DMS53 treated with DMSO at 0.1 percent for 48 hours (cell line): ENCODE measurements at regions not wholly inside any gene's neighbourhood (a gene's known extent, or its start where the extent isn't known, plus 50 kb on each side); places are given as distances from the start of the nearest gene placed in this dataset.

ENCODE experiments used
- DNase-seq: peaks from one replicate; lab custom pipeline; 2025; ENCODE audit not compliant: unreplicated experiment; lab: John Stamatoyannopoulos, UW

DNA sequence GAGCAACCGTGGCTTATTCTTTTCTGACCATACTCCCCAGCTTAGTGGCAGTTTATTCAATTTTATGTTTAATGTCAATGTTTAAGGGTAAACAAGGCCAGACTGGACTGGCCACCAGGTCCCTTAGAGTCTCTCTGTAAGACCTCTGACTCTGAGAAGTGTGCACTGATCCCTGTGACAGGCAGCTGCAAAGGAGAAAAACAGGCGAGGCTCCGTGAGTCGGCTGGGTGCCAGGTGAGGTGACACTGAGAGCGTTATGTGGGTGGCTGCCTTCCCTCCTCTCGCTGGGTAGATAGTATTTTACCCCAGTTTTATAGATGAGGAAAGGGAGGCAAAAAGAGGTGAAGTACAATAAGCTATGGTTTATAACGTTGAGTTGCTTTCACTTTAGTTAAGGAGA lies 139.4 kb upstream of the HDAC4 start:
- DNase-seq = no peak

DNA sequence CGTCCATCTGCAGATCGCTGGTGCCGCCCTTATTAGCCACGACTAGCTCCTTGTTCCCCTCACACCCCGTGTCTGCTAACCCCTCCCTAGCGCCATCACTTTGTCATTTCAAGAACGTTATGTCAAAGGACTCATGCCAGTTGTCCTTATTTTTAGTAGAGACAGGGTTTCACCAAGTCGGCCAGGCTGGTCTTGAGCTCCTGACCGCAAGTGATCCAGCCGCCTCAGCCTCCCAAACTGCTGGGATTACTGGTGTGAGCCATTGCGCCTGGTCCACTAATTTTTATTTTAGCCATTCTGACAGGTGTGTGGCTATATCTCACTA lies 138.9 kb upstream of the HDAC4 start:
- DNase-seq = no peak

DNA sequence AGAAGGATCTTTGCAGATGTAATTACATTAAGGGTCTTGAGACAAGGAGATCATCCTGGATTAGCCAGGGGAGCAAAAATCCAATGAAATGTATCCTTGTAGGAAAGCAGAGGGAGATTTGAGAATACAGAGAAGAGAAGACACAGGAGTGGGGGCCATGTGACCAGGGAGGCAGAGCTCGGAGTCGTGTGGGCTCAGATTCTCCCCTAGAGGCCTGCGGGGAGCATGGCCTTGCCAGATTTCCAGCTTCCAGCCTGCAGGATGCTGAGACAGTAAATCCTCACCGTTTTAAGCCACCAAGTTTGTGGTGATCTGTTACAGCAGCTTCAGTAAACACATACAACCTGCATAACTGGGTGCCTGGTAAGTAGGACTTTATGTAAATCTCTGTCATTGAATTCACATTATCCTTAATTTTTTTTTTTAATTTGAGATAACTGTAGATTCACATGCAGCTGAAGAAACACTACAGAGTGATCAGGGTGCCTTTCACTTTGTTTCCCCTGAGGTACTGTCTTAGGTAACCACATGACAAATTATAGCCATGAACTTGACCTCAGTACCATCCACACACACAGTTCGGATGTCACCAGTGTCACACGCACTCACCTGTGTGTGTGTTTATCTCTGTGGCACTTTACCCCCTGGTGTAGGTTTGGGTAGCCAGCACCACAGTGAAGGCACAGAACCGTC lies 138.4 kb upstream of the HDAC4 start:
- DNase-seq = no peak

DNA sequence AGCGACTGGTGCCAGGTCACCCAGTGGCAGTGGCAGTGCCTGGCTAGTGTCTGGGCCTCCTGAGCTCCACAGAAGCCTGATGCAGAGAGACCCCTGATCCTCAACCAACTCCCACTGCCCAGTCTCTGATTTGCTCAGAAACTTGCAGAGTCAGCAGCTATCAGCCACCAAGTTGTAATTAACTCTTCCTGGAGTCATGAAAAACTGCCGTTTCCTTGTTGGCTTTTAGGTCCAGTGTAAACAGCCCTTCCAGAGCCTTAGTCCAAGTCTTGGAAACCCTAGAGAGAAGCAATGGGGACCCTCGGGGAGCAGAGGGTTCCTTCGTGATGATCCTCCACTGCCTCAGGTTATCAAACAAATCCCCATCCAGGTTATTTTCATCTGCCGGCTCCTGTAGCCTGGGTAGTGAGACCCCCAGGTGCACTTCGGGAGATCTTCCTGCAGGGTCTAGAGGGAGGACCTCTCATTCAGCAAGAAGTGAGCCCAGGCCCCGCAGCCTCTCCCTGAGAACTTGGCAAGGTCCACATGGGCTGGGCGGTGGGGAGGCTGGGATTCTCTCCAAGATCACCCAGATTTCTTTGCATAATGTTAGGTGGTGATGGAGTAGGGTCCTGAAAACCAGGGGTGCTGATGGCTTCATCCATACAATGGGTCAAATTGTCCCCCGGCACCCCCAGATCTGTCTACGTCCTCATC lies 137.7 kb upstream of the HDAC4 start:
- DNase-seq = no peak

DNA sequence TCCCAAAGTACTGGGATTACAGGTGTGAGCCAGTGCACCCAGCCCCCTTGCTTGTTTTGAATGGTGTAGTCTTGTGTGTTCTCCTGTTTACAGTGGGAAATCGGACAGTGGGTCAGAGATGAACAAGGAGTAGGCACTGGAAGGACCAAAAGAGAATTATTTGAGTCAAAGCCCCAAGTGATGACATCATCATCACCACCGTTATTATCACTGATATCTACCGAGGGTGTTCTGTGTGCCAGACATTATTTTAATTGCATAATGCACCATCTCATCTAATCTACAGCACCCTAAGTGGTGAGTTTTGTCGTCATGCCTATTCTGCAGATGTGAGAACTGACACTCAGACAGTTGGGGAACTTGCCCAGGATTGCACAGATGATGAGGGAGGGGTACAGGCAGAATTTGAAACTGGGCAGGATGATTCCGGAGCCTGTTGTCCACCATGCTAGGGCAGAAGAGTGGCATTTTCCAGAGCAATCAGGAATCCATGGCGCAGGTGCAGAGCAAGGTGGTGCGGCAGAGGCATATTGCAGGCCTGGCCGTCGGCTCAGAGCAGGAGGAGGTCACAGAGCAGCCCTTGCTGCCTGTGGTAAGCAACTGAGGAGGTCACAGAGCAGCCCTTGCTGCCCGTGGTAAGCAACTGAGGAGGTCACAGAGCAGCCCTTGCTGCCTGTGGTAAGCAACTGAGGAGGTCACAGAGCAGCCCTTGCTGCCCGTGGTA lies 137.0 kb upstream of the HDAC4 start:
- no peak for DNase-seq

DNA sequence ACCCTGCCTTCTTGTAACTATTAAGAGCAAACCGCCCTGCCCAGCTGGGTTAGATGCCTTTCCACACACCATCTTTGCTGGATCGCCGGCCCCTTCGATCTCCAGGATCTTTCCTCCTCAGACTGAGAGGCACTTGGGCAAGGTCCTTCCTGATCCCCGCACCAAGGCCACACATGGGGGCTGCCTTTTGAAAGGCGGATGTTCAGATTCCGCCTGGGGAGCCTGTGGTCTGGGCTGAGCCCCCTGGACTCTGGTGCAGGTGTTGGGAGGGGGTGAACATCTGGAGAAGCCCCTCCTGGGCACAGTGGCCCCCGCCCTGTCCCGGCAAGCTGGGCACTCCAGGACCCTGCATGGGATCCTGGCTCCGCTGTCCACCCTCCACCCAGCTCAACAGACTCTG lies 135.4 kb upstream of the HDAC4 start:
- no peak for DNase-seq

DNA sequence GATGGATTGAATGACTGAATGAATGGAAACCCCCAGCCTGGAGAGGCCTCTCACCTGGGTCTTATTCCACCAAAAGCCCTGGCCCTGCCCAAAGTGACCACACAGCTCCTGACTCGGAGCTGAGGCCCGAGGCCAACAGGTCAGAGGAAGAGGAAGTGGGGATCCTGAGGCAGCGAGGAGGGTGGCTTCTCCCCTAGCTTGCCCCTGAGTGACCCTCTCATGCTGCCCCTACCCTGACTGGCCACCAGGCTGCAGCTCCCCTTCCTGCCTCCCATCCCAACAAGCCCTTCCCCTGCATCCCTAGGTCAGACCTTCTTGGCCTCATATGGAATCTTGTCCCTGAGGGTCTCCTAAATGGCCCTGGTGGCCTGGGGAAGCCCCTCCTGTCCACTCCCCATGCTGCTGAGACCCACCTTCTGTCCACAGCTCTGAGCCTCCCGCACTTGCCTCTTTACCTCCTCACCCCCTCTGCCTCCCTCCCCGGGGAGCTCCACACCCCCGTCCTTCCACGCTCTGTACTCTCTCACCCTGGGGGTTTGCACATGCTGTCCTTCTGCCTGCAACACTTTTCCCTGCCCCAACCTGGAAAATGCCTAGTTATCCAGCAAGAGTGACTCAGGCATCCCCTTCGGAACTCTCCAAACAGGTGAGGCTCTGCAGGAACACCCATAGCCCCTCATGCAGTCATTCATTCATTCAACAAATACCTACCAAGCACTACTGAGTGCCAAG lies 134.8 kb upstream of the HDAC4 start:
- DNase-seq = no peak

DNA sequence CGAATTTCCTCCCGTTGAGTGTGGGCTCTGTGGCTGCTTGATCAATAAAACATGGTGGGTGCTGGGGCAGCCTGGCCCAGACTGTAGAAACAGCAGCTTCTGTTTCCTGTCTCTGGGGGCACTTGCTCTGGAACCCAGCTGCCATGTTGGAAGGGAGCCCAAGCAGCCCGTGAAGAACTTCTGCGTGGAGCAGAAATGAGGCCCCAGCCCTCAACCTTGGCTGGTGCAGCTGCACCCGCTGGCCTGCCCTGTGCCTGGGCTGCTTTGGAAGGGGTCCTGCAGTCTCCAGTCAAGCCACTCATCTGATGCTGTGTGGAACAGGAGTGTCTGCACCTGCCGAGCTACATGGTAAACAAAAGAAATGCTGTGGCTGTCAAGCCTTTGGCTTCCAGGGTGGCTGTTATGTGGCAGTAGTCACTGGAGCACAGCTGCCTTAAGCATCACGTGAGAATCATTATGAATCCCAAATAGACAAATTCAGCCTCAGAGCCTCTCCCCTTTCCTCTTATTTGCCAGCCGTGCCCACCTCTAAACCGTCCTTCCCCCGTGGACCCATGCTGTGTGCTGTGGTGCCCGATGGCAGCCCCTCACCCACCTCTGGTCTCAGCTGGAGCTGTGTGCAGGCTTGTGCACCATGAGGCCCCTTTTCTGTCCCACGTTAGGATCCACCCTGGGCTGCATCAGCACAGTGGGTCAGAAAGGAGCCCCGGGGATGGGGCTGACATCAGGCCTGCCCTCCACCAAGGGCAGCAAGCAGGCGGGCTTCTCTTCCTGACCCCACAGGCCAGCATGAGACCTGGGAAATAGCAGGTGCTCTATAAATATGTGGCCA lies 134.0 kb upstream of the HDAC4 start:
- DNase-seq = no peak

DNA sequence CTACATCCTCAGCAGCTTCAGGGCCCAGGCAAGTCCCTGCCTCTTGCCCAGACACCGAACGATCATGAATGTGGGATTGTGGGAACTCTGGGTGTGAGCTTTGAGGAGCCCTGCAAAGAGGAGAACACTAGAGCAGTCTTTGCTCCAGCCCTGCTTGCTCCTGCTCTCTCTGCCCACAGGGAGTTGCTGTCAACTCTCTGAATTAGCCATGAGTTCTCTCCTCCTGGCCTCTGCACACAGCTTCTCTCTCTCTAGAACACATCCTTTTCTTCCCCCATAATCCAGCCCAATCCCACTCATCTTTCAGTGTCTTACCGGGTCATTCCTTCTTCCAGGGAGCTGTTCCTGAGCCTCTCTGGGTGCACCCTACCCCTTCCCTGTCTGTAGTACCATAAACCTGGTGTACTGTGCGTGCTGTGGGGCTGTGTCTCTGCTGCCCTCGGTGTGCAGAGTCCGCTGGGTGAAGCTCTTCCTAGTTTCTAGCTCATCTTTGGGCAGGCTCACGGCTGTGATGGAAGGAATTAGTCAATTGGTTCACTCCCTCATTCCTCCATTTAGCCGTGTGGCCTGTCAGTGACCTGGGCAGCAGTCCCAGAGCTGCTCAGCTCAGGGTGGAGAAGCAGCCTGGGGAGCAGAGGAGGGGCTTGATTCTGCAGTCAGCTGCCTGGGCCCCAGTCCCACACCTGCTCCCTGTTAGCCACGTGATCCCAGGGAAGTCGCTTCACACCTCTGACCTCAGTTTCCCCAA lies 132.9 kb upstream of the HDAC4 start:
- no peak for DNase-seq

DNA sequence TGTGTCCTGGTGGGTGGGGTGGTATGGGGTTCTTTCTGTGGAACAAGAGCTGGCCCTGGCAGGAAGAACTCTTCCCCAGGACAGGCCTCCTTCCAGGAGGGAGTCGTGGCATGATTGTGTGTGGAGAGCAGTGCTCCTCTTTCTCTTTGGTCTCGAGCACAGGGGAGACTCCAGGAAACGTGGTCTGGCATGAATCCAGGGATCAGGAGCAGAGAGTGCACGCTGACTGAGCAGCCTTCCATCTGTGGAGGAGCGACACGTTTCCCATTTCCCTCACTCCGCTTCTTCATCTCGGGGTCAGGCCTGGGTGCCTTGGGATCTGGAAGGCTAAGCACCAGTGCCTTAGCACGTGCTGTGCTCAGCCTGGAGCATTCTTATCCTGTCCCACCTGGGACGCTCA lies 132.0 kb upstream of the HDAC4 start:
- no peak for DNase-seq

DNA sequence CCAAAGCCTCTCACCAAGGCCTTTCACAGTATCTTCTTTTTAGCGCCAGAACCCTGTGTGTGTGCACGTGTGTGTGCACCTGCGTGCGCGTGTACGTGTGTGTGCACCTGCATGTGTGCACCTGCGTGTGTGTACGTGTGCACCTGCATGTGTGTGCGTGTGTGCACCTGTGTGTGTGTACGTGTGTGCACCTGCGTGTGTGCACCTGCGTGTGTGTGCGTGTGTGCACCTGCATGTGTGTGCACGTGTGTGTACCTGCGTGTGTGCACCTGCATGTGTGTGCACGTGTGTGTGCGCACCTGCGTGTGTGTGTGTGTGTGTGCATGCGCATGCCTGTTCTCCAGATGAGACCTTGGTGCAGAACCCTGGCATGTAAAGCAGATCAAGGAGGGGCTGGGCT lies 131.4 kb upstream of the HDAC4 start:
- no peak for DNase-seq

DNA sequence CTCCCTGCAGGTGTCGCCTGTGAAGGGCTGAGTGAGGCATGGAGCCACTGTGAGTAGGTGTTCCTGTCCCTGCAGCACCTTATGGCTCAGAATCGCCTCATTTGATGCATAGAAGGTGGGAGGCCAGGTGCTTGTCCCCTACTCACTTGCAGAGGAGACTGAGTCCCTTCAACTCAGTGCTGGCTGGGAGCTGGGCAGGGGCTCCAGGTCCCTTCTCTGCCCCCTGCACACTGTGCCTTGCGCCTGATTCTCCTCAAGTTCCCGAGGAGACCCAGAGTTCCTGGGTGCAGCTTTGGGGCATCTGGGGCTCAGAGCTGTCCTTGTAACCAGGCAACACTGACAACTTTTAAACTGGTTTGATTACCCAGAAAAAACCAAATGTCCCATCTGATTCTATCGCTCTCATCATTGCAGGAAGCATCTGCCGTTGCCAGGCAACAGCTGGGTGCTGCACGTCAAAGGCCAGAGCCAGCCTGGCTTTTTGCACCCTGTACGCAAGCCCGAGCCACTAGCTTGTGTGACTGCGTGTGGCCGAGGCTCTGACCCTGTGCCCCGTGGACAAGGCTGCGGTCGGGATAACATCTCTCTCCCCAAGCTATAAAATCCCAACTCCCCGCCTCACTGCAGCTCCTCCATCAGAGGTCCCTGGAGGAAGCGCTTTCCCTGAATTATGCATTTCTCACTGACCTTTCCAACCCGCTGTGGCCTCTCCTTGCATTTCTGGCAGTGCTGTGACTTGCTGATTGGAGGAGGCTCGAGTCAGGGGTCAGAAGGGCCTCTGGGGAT lies 130.8 kb upstream of the HDAC4 start:
- no peak for DNase-seq

DNA sequence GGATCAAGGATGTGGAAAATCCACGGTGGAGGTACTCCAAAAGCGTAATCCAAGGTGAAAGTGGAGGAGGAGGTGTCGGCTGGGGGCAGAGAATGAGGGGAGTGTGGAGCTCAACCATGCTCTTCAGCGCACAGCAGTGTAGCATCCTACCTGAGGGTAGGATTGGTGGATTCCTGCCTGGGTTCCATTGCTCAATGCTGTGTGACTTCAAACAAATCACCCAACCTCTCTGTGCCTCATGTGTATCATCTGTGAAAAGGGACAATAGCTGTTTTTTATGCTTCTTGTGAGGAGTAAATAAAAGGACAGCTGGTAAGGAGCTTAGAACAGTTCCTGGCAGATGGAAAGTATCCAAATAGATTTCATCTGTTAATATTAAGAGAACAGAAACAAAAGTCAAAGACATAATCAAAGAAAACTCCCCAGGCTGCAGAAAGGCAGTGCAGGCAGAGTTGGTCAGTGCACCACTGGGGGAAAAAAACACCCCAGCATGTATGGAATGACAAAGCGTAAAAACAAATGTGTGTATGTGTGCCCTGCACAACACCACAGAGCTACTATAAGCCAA lies 130.0 kb upstream of the HDAC4 start:
- DNase-seq = no peak

DNA sequence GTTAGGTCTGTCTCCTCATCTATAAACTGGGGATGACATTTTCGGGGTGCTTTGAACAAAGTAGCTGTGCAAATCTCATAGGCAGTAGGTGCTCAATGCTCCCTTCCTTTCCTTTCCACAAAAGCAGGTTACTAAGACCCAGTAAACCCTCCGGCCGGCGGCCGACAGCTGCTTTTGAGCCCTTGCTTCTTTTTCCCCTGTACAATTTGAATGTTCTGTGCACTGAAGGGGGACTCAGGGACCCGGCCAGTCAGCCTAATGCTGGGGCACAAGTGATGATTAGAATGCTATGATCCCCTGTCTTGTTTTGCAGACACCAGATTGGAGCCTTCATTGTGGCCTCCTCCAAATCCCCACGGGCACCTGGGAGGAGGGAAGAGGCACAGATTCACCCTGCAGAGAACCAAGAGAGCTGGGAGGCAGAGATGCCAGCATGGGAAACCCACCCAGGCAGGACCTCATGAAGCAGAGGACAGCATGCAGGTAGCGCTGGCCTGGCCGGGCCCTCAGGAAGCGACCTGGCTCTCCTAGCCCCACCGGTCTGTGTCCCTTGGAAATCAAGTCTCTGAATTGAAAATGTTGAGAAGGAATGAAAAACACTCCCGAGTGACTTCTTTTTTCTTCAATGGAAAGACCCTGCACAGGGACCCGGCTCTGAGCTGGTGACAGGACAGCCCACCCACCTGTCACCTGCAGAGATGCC lies 128.6 kb upstream of the HDAC4 start:
- DNase-seq = no peak

DNA sequence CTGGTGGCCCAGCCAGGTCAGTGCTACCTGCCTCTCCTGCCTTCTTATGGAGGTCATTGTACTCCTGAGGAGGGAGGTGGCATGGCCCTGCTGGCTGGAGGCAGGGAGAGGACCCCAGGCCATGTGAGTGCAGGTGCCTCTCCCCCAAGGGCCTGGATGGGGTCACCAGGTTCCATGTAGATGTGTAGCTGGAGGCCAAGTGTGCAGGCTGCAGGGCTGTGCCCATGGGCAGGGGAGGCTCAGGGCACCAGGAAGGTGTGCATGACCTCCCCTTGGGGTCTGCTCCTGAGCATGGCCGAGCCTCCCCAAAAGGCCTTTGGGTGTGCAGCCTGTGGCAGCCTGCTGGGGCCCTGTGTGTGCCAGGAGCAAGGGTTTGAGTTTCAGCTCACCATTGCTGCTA lies 128.1 kb upstream of the HDAC4 start:
- no peak for DNase-seq

DNA sequence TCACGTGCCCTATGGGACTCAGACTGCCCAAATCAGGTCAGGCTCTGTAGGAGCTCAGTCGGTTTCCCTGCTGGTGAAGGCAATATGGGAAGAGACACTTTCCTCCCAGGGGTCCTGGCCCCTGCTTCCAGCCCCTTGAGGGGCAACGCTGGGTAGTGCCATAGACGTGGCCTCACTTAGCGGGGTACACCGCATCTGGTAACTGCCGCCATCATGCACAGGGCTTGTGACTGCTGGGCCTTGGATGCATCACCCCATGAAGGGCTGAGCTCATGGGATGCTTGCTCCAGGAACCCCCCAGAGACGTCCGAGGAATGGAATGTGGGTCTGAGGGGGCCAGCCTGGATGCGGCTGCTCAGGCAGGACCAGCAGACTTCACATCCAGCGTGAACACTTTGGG lies 127.3 kb upstream of the HDAC4 start:
- DNase-seq = no peak

DNA sequence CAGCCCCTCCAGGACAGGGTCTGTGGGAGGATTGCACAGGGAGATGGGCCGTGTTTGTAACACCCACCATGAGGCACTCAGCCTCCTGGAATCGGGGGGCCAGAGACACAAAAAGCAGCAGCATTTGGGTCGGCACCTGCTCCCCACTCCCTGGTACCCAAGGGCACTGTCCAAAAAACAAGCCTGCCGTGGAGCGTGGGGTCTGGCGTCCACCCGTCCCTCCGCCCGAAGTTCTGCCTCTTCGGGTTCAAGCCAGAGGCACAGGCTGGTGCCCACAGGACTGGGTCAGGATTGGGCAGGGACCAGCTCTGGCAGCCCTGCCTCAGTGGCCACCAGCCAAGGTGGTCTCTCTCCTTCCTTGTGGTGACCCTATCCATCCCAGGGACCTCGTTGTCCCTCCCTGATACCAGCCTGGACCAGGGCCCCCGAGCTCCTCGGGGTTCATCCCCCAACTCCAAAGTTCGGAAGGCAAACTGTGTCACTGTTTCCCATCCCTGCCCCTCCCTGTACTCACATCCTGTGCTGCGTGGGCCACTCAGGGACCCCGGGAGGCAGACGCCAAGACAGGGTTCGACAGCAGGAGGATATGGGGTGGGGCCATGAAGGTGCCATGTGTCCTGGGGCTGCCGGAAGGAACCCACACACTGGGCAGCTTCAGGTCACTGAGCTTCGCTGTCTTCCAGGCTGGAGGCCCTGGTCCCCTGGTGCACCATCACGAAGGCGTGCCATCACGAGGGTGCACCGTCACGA lies 126.0 kb upstream of the HDAC4 start:
- no peak for DNase-seq

DNA sequence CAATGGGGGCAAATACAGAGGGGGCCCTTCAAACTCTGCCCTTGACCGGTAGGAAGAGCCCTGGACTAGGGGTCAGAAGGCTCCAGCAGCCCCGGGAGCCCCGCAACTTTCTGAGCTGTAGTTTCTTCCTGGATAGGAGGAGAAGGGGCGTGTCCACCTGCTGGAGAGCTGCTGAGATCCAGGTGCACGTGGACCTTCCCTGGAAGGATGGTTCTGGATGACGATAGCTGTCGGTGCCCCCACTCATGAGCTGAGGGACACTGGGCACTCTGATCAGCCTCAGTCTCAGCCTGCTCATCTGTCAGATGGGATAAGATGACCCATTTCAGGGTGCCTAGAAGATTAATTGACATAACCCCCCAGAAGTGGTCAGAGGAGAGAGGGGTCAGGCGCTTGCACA lies 125.2 kb upstream of the HDAC4 start:
- no peak for DNase-seq
